ES-I3 (cell line): ENCODE measurements at regions not wholly inside any gene's neighbourhood (a gene's known extent, or its start where the extent isn't known, plus 50 kb on each side); places are given as distances from the start of the nearest gene placed in this dataset.

ENCODE experiments used
- H3K36me3 ChIP-seq: 2 replicates; pipeline ENCODE4 v1.6.1; 2013; ENCODE audit warnings: mild to moderate bottlenecking, low read length, control low read depth, moderate library complexity; ENCODE audit not compliant: insufficient read depth
- H3K4me1 ChIP-seq: 2 replicates; pipeline ENCODE4 v1.6.1; 2013; ENCODE audit warnings: mild to moderate bottlenecking, control low read depth, low read length; ENCODE audit not compliant: insufficient read depth
- H3K9ac ChIP-seq: 2 replicates; pipeline ENCODE4 v1.6.1; 2013; ENCODE audit warnings: low read depth, mild to moderate bottlenecking, low read length, moderate library complexity
- H3K9me3 ChIP-seq: 2 replicates; pipeline ENCODE4 v1.6.1; 2013; ENCODE audit warnings: mild to moderate bottlenecking, low read length, moderate library complexity; ENCODE audit not compliant: control insufficient read depth, insufficient read depth

- no peaks in the 10 kb centered on the region for H3K9me3 ChIP-seq
- H3K9ac ChIP-seq, result no peak overlapping the region
- H3K4me1 ChIP-seq, result 0 out of 2 replicates have a peak, but pooled peaks cover 3% of the 10 kb centered on the region
- H3K36me3 ChIP-seq, result no peaks in the 10 kb centered on the region
Observed at GRCh38 chr1:94680039-94680377, 138.4 kb upstream of the F3 start.

GRCh38 chr1:94679332-94680038 lies 137.9 kb upstream of the F3 start:
- Histone ChIP-seq H3K9ac (no peak overlapping the region), H3K36me3 (no peaks in the 10 kb centered on the region), H3K9me3 (no peaks in the 10 kb centered on the region), H3K4me1 (0 out of 2 replicates have a peak, but pooled peaks cover 3% of the 10 kb centered on the region)

- Histone ChIP-seq H3K9ac (no peak overlapping the region), H3K36me3 (no peaks in the 10 kb centered on the region), H3K9me3 (no peaks in the 10 kb centered on the region), H3K4me1 (0 out of 2 replicates have a peak, but pooled peaks cover 3% of the 10 kb centered on the region)
Observed at GRCh38 chr1:94678202-94678848, 136.8 kb upstream of the F3 start.

- Histone ChIP-seq H3K36me3 (no peaks in the 10 kb centered on the region), H3K9me3 (no peaks in the 10 kb centered on the region), H3K4me1 (0 out of 2 replicates have a peak, but pooled peaks cover 3% of the 10 kb centered on the region), H3K9ac (no peak overlapping the region)
Observed at GRCh38 chr1:94677714-94678113, 136.2 kb upstream of the F3 start.

GRCh38 chr1:94677087-94677486 lies 135.5 kb upstream of the F3 start:
- Histone ChIP-seq H3K4me1 (0 out of 2 replicates have a peak, but pooled peaks cover 3% of the 10 kb centered on the region), H3K9ac (no peak overlapping the region), H3K9me3 (no peaks in the 10 kb centered on the region), H3K36me3 (no peaks in the 10 kb centered on the region)

- Histone ChIP-seq H3K36me3 (no peaks in the 10 kb centered on the region), H3K4me1 (0 out of 2 replicates have a peak, but pooled peaks cover 3% of the 10 kb centered on the region), H3K9me3 (no peaks in the 10 kb centered on the region)
Observed at GRCh38 chr1:94676686-94677085, 135.1 kb upstream of the F3 start.

GRCh38 chr1:94675373-94675772 lies 133.8 kb upstream of the F3 start:
- H3K9ac ChIP-seq, result no peak overlapping the region
- H3K4me1 ChIP-seq, result 0 out of 2 replicates have a peak, but pooled peaks cover 3% of the 10 kb centered on the region
- H3K36me3 ChIP-seq, result no peaks in the 10 kb centered on the region
- no peaks in the 10 kb centered on the region for H3K9me3 ChIP-seq

More at GRCh38 chr1:94676686-94677085, 135.1 kb upstream of the F3 start:
- H3K9ac ChIP-seq, result no peak overlapping the region

- Histone ChIP-seq H3K4me1 (peaks cover 4% of the 10 kb centered on the region; the same call in 1 of the 2 replicates), H3K36me3 (no peaks in the 10 kb centered on the region), H3K9me3 (no peaks in the 10 kb centered on the region)
Observed at GRCh38 chr1:94674876-94675275, 133.3 kb upstream of the F3 start.

GRCh38 chr1:94672934-94673333 lies 131.4 kb upstream of the F3 start:
- Histone ChIP-seq H3K4me1 (peaks cover 24% of the 10 kb centered on the region), H3K9ac (no peak overlapping the region), H3K9me3 (no peaks in the 10 kb centered on the region), H3K36me3 (no peaks in the 10 kb centered on the region)

More at GRCh38 chr1:94674876-94675275, 133.3 kb upstream of the F3 start:
- no peak overlapping the region for H3K9ac ChIP-seq

GRCh38 chr1:94672001-94672400 lies 130.4 kb upstream of the F3 start:
- no peak overlapping the region for H3K9ac ChIP-seq

GRCh38 chr1:94670273-94670672 lies 128.7 kb upstream of the F3 start:
- H3K36me3 ChIP-seq, result no peaks in the 10 kb centered on the region
- H3K4me1 ChIP-seq, result peaks cover 35% of the 10 kb centered on the region
- H3K9me3 ChIP-seq, result no peaks in the 10 kb centered on the region
- H3K9ac ChIP-seq, result no peak overlapping the region

More at GRCh38 chr1:94672001-94672400, 130.4 kb upstream of the F3 start:
- H3K4me1 ChIP-seq, result peaks cover 30% of the 10 kb centered on the region
- H3K9me3 ChIP-seq, result no peaks in the 10 kb centered on the region
- H3K36me3 ChIP-seq, result no peaks in the 10 kb centered on the region

- no peaks in the 10 kb centered on the region for H3K36me3 ChIP-seq
- H3K9me3 ChIP-seq, result peaks cover 5% of the 10 kb centered on the region; the same call in 1 of the 2 replicates
- no peak overlapping the region for H3K9ac ChIP-seq
- H3K4me1 ChIP-seq, result peaks cover 35% of the 10 kb centered on the region
Observed at GRCh38 chr1:94669198-94669597, 127.6 kb upstream of the F3 start.

GRCh38 chr1:94668528-94668927 lies 127.0 kb upstream of the F3 start:
- peaks cover 35% of the 10 kb centered on the region for H3K4me1 ChIP-seq

GRCh38 chr1:94667818-94668217 lies 126.3 kb upstream of the F3 start:
- Histone ChIP-seq H3K9ac (no peak overlapping the region), H3K9me3 (peaks cover 5% of the 10 kb centered on the region; the same call in 1 of the 2 replicates), H3K4me1 (peaks cover 39% of the 10 kb centered on the region), H3K36me3 (no peaks in the 10 kb centered on the region)

More at GRCh38 chr1:94668528-94668927, 127.0 kb upstream of the F3 start:
- peaks cover 5% of the 10 kb centered on the region; the same call in 1 of the 2 replicates for H3K9me3 ChIP-seq
- H3K9ac ChIP-seq, result no peak overlapping the region
- no peaks in the 10 kb centered on the region for H3K36me3 ChIP-seq

GRCh38 chr1:94666797-94667196 lies 125.2 kb upstream of the F3 start:
- Histone ChIP-seq H3K4me1 (peaks cover 49% of the 10 kb centered on the region), H3K9ac (no peak overlapping the region)

More at GRCh38 chr1:94666797-94667196, 125.2 kb upstream of the F3 start:
- H3K36me3 ChIP-seq, result no peaks in the 10 kb centered on the region
- H3K9me3 ChIP-seq, result peaks cover 5% of the 10 kb centered on the region; the same call in 1 of the 2 replicates
